NCI-H2227 treated with DMSO at 0.1 percent for 48 hours (cell line): ENCODE measurements at regions not wholly inside any gene's neighbourhood (a gene's known extent, or its start where the extent isn't known, plus 50 kb on each side); places are given as distances from the start of the nearest gene placed in this dataset.
"Not testable (repeated sequence)": the region's sequence is repeated elsewhere in the genome, so short reads cannot be mapped to it uniquely, and the experiment has no call there.

Experiments used
- DNase-seq: peaks from one replicate; lab custom pipeline; 2025; lab: John Stamatoyannopoulos, UW

GRCh38 chr9:96156171-96156974, 145.6 kb downstream of the HSD17B3 start:
- peak; percentile 43 for DNase-seq

- DNase-seq, result no peak
Observed at GRCh38 chr9:96154081-96154480, 147.9 kb downstream of the HSD17B3 start.

- DNase-seq, result no peak
Observed at GRCh38 chr9:96152550-96152949, 149.4 kb downstream of the HSD17B3 start.

GRCh38 chr9:96150324-96151227, 151.4 kb downstream of the HSD17B3 start:
- DNase-seq, result no peak

- no peak for DNase-seq
Observed at GRCh38 chr9:96149533-96150280, 152.3 kb downstream of the HSD17B3 start.

- peak; percentile 3 for DNase-seq
Observed at GRCh38 chr9:96148634-96149532, 153.1 kb downstream of the HSD17B3 start.

- not testable (repeated sequence) for DNase-seq
Observed at GRCh38 chr9:96147029-96147428, 154.9 kb downstream of the HSD17B3 start.

GRCh38 chr9:96141666-96142065, 160.3 kb downstream of the HSD17B3 start:
- DNase-seq, result no peak

GRCh38 chr9:96141128-96141474, 160.9 kb downstream of the HSD17B3 start:
- no peak for DNase-seq

GRCh38 chr9:96140296-96141127, 161.5 kb downstream of the HSD17B3 start:
- DNase-seq, result no peak

- DNase-seq, result no peak
Observed at GRCh38 chr9:96139592-96140295, 162.2 kb downstream of the HSD17B3 start.

GRCh38 chr9:96138616-96139015, 163.4 kb downstream of the HSD17B3 start:
- DNase-seq, result no peak

- no peak for DNase-seq
Observed at GRCh38 chr9:96137671-96138429, 164.1 kb downstream of the HSD17B3 start.

- DNase-seq, result peak; percentile 19
Observed at GRCh38 chr9:96136992-96137670, 164.8 kb downstream of the HSD17B3 start.

GRCh38 chr9:96135753-96136290, 166.2 kb downstream of the HSD17B3 start:
- no peak for DNase-seq

- no peak for DNase-seq
Observed at GRCh38 chr9:96135076-96135752, 166.8 kb downstream of the HSD17B3 start.

- DNase-seq, result no peak
Observed at GRCh38 chr9:96133321-96134021, 168.5 kb downstream of the HSD17B3 start.
